C4-2B (cell line): ENCODE measurements at regions not wholly inside any gene's neighbourhood (a gene's known extent, or its start where the extent isn't known, plus 50 kb on each side); places are given as distances from the start of the nearest gene placed in this dataset.

Experiments used
- H3K27ac ChIP-seq: fragments of 450-650 bp; 2 replicates; pipeline ENCODE4 v1.5.1; 2017
- ZFX ChIP-seq: fragments of 450-650 bp; IDR thresholded peaks from 2 replicates; pipeline ENCODE4 v1.6.1; 2017
- TF ChIP-seq, protein P1 (sequence below): fragments of 450-650 bp; conservative IDR thresholded peaks from 2 replicates; pipeline ENCODE4 v1.5.1; 2017; ENCODE audit warnings: mild to moderate bottlenecking

DNA sequence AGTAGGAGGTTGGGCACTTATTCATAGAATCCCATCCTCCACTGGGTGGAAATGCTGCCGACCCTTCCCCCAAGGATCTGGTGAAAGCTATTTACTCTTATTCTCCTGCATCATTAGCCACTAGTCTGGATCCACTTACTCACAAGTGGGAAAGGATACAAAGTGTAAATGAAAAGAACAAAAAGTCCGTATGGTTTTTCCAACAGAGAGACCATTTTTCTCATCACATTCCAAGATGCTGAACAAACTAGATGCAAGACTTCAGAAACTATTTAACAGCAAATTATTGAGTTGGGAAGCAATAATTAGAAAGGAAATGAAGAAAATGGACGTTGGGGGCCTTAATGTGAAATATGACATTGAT, 242.4 kb upstream of the GLI3 start:
- TF ChIP-seq, protein P1, sequence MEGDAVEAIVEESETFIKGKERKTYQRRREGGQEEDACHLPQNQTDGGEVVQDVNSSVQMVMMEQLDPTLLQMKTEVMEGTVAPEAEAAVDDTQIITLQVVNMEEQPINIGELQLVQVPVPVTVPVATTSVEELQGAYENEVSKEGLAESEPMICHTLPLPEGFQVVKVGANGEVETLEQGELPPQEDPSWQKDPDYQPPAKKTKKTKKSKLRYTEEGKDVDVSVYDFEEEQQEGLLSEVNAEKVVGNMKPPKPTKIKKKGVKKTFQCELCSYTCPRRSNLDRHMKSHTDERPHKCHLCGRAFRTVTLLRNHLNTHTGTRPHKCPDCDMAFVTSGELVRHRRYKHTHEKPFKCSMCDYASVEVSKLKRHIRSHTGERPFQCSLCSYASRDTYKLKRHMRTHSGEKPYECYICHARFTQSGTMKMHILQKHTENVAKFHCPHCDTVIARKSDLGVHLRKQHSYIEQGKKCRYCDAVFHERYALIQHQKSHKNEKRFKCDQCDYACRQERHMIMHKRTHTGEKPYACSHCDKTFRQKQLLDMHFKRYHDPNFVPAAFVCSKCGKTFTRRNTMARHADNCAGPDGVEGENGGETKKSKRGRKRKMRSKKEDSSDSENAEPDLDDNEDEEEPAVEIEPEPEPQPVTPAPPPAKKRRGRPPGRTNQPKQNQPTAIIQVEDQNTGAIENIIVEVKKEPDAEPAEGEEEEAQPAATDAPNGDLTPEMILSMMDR, result no peak
- TF ChIP-seq ZFX, result no peak
- H3K27ac ChIP-seq, result no peak overlapping the region

DNA sequence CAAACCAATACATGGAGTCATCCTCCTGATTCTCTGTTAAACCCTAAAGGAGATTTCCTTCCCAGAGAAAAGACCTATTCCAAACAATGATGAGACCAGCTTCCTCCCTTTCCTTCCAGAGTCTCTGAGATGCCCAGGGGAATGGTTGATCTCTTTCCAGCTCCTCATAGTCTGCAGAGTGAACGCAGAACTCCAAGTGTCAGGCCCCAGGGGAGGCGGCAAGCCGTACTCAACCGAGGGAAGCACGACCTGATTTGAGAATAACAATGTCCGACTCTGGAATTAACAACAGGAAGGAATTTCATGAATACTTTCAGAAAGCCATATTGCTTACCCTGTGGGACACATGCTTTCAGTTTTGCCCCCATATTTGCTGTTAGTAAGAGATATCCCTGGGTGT, 241.7 kb upstream of the GLI3 start:
- H3K27ac ChIP-seq, result no peak overlapping the region
- TF ChIP-seq ZFX, result no peak
- TF ChIP-seq, protein P1, result no peak

DNA sequence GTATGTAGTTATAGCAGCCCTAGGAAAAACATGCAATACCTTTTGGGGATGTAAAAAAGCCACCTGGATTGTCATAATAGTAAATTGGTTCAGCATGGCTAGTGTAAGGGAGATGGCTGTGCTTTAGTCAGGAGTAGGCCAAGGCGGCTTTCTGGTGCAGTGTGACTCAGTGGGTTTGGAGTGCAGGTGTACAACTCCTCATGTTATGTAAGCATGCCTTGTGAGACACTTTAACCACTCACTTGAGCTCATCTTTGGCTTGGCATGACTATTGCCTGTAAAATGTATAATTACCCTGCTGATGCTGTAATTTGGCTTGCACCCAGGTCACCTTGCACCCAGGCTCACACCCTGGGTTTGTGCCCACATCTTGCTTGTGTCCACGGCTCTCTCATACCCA, 239.2 kb upstream of the GLI3 start:
- no peak overlapping the region for H3K27ac ChIP-seq
- no peak for TF ChIP-seq ZFX
- TF ChIP-seq, protein P1, result no peak

DNA sequence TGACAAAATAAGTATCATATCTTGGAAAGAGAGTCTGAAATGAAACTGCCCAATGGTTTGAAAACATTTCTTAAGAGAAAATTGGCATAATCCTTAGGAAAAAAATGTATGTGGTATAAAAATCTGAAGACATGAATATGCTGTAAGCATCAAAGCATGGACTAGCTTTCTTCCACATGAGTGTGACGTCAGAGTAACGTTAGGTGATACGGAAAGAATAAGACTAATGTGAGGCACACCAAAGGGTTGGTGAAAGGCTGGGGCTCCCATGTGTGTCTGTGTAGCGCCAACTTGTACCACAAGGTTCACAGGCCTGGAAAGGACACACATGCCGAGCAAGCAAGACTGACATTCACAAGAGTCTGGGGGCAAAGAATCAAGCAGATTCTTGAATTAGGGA, 238.1 kb upstream of the GLI3 start:
- H3K27ac ChIP-seq, result no peak overlapping the region
- TF ChIP-seq ZFX, result no peak
- TF ChIP-seq, protein P1, result no peak

DNA sequence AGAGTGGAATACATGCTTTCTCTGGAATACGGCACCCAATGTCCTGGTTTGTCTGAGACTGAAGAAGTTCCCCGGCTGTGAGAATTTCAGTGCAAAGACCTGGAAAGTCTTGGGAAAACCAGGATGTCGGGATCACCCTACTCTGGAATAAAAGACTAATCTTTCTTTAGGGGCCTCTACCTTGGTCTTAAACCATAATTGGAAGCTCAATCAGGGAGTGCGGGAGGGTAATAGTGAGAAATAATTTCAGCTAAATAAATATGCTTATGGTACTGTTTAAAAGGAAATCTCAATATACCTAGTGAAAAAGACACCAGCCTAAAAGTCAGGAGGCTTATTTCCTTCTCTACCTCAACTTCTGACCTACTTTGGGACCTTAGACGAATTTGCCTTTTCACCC, 236.1 kb upstream of the GLI3 start:
- TF ChIP-seq, protein P1, result no peak
- no peak for TF ChIP-seq ZFX
- H3K27ac ChIP-seq, result no peak overlapping the region

DNA sequence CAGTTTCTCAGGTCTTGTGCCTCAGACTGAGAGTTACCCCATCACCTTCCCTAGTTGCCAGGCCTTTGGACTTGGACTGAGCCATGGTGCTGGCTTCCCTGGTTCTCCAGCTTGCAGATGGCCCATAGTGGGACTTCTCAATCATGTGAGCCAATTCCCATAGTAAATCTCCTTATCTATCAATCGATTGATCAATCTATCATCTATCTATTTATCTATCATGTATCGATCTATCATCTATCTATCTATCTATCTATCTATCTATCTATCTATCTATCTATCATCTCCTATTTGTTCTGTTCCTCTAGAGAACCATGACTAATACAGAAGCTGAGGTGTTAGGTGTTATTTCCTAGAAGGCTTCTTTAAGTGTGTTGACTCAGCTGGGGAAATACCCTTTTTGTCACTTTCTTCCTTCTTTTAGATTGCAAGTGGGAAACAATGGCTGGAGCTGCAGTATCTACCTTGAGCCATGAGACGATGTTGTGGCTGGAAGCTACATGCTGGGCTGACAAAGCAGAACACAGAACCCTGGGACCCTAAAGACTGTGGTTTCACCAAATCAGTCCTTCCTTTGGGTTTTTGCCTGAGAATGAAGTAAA, 234.7 kb upstream of the GLI3 start:
- H3K27ac ChIP-seq, result no peak overlapping the region
- no peak for TF ChIP-seq ZFX
- TF ChIP-seq, protein P1, result no peak

DNA sequence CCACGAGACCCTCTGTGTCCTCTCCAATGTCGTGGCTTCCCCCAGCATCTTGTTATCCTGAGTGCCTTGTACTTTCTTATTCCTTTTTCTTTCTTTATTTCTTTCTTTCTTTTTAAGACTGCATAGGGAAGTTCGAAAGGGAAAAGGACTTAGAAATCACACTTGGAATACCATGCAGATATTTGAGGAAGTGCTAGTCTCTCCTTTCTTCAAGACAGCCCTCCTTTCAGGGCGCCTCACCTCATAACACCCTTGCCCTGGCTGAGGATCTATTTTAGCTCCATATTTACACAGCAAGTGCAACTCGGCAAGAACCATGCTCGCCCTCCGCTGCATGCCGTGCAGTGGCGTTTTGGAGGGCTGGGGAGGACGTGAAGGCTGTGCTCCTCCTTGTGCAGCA, 232.3 kb upstream of the GLI3 start:
- H3K27ac ChIP-seq, result no peak overlapping the region

More for the DNA sequence above, 232.3 kb upstream of the GLI3 start:
- TF ChIP-seq, protein P1, result no peak
- TF ChIP-seq ZFX, result no peak
